H1 (cell line): ENCODE measurements at regions not wholly inside any gene's neighbourhood (a gene's known extent, or its start where the extent isn't known, plus 50 kb on each side); places are given as distances from the start of the nearest gene placed in this dataset.

ENCODE experiments used
- CTCF ChIP-seq, 3 experiments: IDR thresholded peaks; 1 replicate in 2 of 3; 2 replicates in 1 of 3; pipeline versions ENCODE4 v1.5.1 to v1.6.1; 2011; ENCODE audit warnings: low read length in 3 of 3, mild to moderate bottlenecking in 3 of 3, inconsistent platforms in 2 of 3, low read depth in 1 of 3, moderate library complexity in 1 of 3; ENCODE audit not compliant: insufficient read depth in 1 of 3; ENCODE audit errors: control extremely low read depth in 1 of 3

DNA sequence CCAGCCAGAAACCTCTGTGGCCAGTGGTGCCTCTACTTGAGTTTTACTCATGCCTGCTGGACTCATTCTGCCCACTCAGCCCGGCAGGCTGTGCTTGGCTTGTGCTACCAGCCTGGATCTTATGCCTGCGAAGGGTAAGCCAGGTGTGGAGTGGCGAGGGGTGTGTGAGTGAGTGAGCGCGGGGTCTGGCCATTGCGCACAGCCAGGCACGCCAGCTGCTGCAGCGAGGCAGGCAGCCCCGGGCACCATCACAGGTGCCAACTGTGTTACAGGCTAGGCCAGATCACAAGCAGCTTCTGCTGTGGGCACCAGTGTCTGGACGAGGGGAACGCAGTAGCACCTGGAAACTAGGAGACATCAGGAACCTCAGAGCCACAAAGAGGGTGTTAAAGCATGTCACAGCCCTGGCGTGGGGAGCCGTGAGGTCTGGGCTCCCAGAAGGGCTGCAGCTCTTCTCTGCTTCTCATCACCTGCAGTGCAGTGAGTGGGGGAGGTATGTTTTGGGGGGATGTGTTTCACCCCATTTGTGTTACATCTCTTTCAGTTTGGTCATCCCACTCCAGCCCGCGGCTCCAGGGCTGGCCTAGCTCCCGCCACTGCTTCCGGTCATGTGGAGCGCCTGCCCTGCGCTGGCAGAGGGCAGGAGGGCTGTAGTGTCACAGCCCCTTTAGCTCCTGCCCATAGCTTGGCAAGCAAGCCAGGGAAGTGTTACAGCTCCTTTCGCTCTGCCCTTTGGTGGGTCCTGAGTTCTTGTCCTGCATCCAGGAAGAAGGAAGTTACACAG, 379.7 kb upstream of the IMPG1 start (continued):
- no peak for TF ChIP-seq CTCF (IDR thresholded peaks at IDR 0.05; ENCODE audit: control extremely low read depth in 1 of 3, insufficient read depth in 1 of 3, low read depth in 1 of 3, low read length in 3 of 3)
